LNCaP clone FGC (cell line): ENCODE measurements at regions not wholly inside any gene's neighbourhood (a gene's known extent, or its start where the extent isn't known, plus 50 kb on each side); places are given as distances from the start of the nearest gene placed in this dataset.

Experiments used
- DNase-seq: peaks from one replicate; pipeline ENCODE4 v3.0.0-alpha.2; 2011; ENCODE audit warnings: low read depth
- H3K4me3 ChIP-seq: 2 replicates; pipeline ENCODE4 v1.5.1; 2011; ENCODE audit warnings: mild to moderate bottlenecking, low read depth, low read length, control low read depth
- CTCF ChIP-seq: IDR thresholded peaks from 2 replicates; pipeline ENCODE4 v1.5.1; 2012; ENCODE audit warnings: mild to moderate bottlenecking; ENCODE audit not compliant: control insufficient read depth, insufficient read depth; ENCODE audit errors: extremely low read depth

- TF ChIP-seq CTCF, result no peak
- H3K4me3 ChIP-seq, result no peak overlapping the region
- no peak for DNase-seq
Measured at GRCh38 chr9:69955536-69956355, 87.9 kb upstream of the MAMDC2 start.

- DNase-seq, result no peak
- TF ChIP-seq CTCF, result no peak
- no peak overlapping the region for H3K4me3 ChIP-seq
Measured at GRCh38 chr9:69961843-69962242, 81.8 kb upstream of the MAMDC2 start.

- no peak overlapping the region for H3K4me3 ChIP-seq
- no peak for DNase-seq
- TF ChIP-seq CTCF, result no peak
Measured at GRCh38 chr9:69963803-69964202, 79.8 kb upstream of the MAMDC2 start.

- H3K4me3 ChIP-seq, result no peak overlapping the region
- no peak for DNase-seq
- TF ChIP-seq CTCF, result no peak
Measured at GRCh38 chr9:69964446-69964845, 79.2 kb upstream of the MAMDC2 start.

- no peak overlapping the region for H3K4me3 ChIP-seq
- TF ChIP-seq CTCF, result no peak
- no peak for DNase-seq
Measured at GRCh38 chr9:69965416-69966145, 78.1 kb upstream of the MAMDC2 start.

- TF ChIP-seq CTCF, result no peak
- no peak overlapping the region for H3K4me3 ChIP-seq
- DNase-seq, result no peak
Measured at GRCh38 chr9:69967344-69967743, 76.3 kb upstream of the MAMDC2 start.

GRCh38 chr9:69970001-69970533 lies 73.6 kb upstream of the MAMDC2 start:
- DNase-seq, result no peak

More at GRCh38 chr9:69970001-69970533, 73.6 kb upstream of the MAMDC2 start:
- TF ChIP-seq CTCF, result no peak
- no peak overlapping the region for H3K4me3 ChIP-seq
